GM12873 (cell line): ENCODE measurements at regions not wholly inside any gene's neighbourhood (a gene's known extent, or its start where the extent isn't known, plus 50 kb on each side); places are given as distances from the start of the nearest gene placed in this dataset.

ENCODE experiments used
- TF ChIP-seq, protein P1 (sequence below): IDR thresholded peaks from 2 replicates; pipeline ENCODE4 v1.5.1; 2012; ENCODE audit warnings: low read depth, mild to moderate bottlenecking, moderate library complexity, low read length, control low read depth; ENCODE audit not compliant: insufficient read depth; ENCODE audit errors: missing control alignments

DNA sequence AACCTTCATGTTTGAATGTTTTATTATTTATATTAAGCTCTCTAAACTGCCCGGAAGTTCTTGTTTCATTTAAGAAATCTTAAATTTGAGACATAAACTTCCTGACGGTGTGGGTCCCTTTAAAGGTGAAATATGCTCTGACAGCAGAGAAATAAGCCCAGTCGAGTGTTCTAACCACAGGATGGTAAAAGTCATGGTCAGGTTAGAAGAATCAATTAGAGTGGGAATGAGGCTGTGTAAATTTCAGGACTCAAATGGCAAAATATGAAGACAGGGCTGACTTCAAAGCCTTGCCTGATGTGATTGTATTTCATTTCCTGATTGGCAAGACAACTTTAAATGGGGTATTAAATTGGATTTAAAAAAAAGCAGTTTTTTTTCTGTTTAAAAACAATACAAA, 432.9 kb upstream of the BRINP1 start:
- TF ChIP-seq, protein P1, sequence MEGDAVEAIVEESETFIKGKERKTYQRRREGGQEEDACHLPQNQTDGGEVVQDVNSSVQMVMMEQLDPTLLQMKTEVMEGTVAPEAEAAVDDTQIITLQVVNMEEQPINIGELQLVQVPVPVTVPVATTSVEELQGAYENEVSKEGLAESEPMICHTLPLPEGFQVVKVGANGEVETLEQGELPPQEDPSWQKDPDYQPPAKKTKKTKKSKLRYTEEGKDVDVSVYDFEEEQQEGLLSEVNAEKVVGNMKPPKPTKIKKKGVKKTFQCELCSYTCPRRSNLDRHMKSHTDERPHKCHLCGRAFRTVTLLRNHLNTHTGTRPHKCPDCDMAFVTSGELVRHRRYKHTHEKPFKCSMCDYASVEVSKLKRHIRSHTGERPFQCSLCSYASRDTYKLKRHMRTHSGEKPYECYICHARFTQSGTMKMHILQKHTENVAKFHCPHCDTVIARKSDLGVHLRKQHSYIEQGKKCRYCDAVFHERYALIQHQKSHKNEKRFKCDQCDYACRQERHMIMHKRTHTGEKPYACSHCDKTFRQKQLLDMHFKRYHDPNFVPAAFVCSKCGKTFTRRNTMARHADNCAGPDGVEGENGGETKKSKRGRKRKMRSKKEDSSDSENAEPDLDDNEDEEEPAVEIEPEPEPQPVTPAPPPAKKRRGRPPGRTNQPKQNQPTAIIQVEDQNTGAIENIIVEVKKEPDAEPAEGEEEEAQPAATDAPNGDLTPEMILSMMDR, result no peak

GRCh38 chr9:119801311-119801710, 432.1 kb upstream of the BRINP1 start:
- TF ChIP-seq, protein P1, result no peak

DNA sequence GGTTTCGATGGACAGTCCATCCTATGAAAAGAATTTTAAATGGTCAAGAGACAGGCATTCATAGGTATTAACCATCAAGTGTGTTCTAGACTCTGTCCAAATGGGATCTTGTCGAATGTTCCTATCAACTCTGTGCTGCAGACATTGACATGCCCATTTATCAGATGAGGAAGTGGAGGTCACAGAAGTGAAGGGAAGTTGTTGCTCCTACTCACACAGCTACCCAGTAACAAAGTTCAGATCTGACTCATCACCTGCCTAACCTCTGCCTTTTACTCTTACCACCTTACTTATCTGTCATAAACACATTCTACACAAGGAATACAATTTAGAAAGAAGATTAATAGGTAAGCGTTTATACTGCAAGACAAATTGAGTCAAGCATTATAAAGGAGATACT, 426.2 kb upstream of the BRINP1 start:
- TF ChIP-seq, protein P1, result no peak

DNA sequence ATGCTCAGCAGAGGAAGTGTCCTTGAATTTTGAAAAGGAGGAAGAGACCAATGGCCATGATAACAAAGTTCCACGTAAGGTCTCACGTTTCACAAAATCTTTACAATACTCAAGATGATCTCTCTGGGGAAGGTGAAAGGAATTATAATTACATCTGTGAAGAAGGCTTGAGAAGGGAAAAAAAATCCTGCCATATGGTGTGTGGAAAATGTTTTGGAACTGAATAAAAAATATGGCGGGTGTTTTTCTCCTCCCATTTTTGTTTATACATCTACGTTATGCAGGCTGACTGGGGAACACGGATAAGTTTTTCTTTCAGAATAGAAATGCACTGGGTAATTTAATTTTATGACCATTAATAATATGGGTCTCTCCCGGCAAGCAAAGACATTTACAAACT, 425.6 kb upstream of the BRINP1 start:
- TF ChIP-seq, protein P1, result no peak

DNA sequence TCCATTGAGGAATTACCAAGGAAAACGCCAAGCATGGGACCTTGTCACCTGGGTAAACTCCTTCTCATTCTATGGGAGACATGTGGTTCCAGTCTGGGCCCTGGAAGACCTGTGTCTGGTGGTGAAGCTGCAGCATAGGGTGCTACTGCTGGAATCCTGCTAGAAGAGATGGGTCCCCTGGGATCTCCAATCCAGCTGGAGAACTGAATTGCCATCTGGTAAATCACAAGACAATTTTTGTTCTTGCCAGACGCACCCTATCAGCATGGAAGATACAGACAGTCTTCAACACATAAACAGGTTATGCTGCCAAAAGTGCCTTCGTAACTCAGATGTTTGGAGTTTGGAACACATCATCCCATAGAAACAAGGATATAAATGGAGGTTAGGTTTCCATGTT, 424.0 kb upstream of the BRINP1 start:
- TF ChIP-seq, protein P1, result no peak

GRCh38 chr9:119792242-119792641, 423.0 kb upstream of the BRINP1 start:
- TF ChIP-seq, protein P1, result no peak

- TF ChIP-seq, protein P1, result no peak
Measured at GRCh38 chr9:119789987-119790386, 420.8 kb upstream of the BRINP1 start.
